Prostate gland (tissue), 2 donors: ENCODE measurements at regions not wholly inside any gene's neighbourhood (a gene's known extent, or its start where the extent isn't known, plus 50 kb on each side); places are given as distances from the start of the nearest gene placed in this dataset.

ENCODE experiments used
- POLR2A ChIP-seq: fragments of 450-650 bp; IDR thresholded peaks from one replicate; pipeline ENCODE4 v1.6.1; 2016; ENCODE audit warnings: antibody characterized with exemption, mild to moderate bottlenecking
- TF ChIP-seq, protein P1 (sequence below), 4 experiments: fragments of 200-600 bp in 2 of 4; fragments of 450-650 bp in 2 of 4; sonication (generic) in 2 of 4; IDR thresholded peaks; 1 replicate in 3 of 4; 2 replicates in 1 of 4; pipeline ENCODE4 v1.5.1; 2016 to 2019; ENCODE audit warnings: antibody characterized with exemption in 4 of 4, mild to moderate bottlenecking in 2 of 4, moderate library complexity in 2 of 4

- no peak for TF ChIP-seq POLR2A
- TF ChIP-seq, protein P1, sequence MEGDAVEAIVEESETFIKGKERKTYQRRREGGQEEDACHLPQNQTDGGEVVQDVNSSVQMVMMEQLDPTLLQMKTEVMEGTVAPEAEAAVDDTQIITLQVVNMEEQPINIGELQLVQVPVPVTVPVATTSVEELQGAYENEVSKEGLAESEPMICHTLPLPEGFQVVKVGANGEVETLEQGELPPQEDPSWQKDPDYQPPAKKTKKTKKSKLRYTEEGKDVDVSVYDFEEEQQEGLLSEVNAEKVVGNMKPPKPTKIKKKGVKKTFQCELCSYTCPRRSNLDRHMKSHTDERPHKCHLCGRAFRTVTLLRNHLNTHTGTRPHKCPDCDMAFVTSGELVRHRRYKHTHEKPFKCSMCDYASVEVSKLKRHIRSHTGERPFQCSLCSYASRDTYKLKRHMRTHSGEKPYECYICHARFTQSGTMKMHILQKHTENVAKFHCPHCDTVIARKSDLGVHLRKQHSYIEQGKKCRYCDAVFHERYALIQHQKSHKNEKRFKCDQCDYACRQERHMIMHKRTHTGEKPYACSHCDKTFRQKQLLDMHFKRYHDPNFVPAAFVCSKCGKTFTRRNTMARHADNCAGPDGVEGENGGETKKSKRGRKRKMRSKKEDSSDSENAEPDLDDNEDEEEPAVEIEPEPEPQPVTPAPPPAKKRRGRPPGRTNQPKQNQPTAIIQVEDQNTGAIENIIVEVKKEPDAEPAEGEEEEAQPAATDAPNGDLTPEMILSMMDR (IDR thresholded peaks at IDR 0.05) = no peak
Measured at GRCh38 chrX:116872931-116873330, 410.2 kb upstream of the CT83 start.
